HCT116 (cell line): ENCODE measurements at regions not wholly inside any gene's neighbourhood (a gene's known extent, or its start where the extent isn't known, plus 50 kb on each side); places are given as distances from the start of the nearest gene placed in this dataset.

ENCODE experiments used
- ATAC-seq: fragments of 200-7000 bp; cut with Tn5 transposase; 2 replicates; pipeline ENCODE4 v1.9.1; 2020; ENCODE audit warnings: mild to moderate bottlenecking, moderate library complexity
- BruUV-seq: library from RNA; stranded (reverse); fragments of 400-500 nt; replicated peaks from 2 replicates; lab custom pipeline; 2021; lab: Mats Ljungman, UMichigan
- CTCF ChIA-PET: fragments of 300-600 bp; sonication (Branson Sonifier 250); formaldehyde crosslinking; loops from one replicate; lab custom pipeline; 2021; ENCODE audit warnings: antibody characterized with exemption; lab: Charles Lee
- POLR2A ChIA-PET: fragments of 300-600, 350-600 bp; sonication (Branson Sonifier 250); formaldehyde crosslinking; loops from one replicate; lab custom pipeline; 2021; ENCODE audit warnings: antibody characterized with exemption; lab: Charles Lee
- RAD21 ChIA-PET, 2 experiments: fragments of 300-600 bp; sonication (Branson Sonifier 250); formaldehyde crosslinking; loops; one replicate each; lab custom pipeline; 2023; ENCODE audit warnings: low total read pairs in 2 of 2; ENCODE audit not compliant: uncharacterized antibody in 2 of 2, unreplicated experiment in 2 of 2, low non-redundant PET in 1 of 2; lab: Charles Lee
- DNase-seq: peaks from one replicate; pipeline ENCODE4 v3.0.0-alpha.2; 2010; ENCODE audit warnings: low read depth, low spot score
- H2AFZ ChIP-seq: fragments of 200-600 bp; shearing (Covaris generic), sonication (generic); 2 replicates; pipeline ENCODE4 v1.6.1; 2017; ENCODE audit warnings: low read depth, mixed run types, mixed read lengths, antibody characterized with exemption, low read length; ENCODE audit not compliant: poor library complexity, severe bottlenecking
- H3K27ac ChIP-seq: 2 replicates; pipeline ENCODE4 v1.5.1; 2012; ENCODE audit warnings: low read depth, low read length
- H3K27me3 ChIP-seq: fragments of 200-600 bp; sonication (generic); 2 replicates; pipeline ENCODE4 v1.6.1; 2016; ENCODE audit warnings: mixed run types, low read length, mixed read lengths; ENCODE audit not compliant: insufficient read depth
- H3K36me3 ChIP-seq, 2 experiments: fragments of 200-500 bp in 1 of 2; fragments of 200-600 bp in 1 of 2; sonication (Bioruptor generic) in 1 of 2; sonication (generic) in 1 of 2; 2 replicates each; pipeline versions ENCODE4 v1.5.1 to v1.6.1; 2014 to 2016; ENCODE audit warnings: low read length in 2 of 2, inconsistent platforms in 1 of 2, mixed read lengths in 1 of 2, mixed run types in 1 of 2; ENCODE audit not compliant: insufficient read depth in 2 of 2, control insufficient read depth in 1 of 2
- H3K4me1 ChIP-seq, 2 experiments: fragments of 200-600 bp in 1 of 2; sonication (generic) in 1 of 2; 2 replicates each; pipeline versions ENCODE4 v1.5.1 to v1.6.1; 2012 to 2017; ENCODE audit warnings: low read length in 2 of 2, inconsistent platforms in 1 of 2, mild to moderate bottlenecking in 1 of 2, mixed read lengths in 1 of 2, mixed run types in 1 of 2, moderate library complexity in 1 of 2; ENCODE audit not compliant: insufficient read depth in 2 of 2, control insufficient read depth in 1 of 2
- H3K4me2 ChIP-seq: fragments of 200-600 bp; sonication (generic); 2 replicates; pipeline ENCODE4 v1.6.1; 2017; ENCODE audit warnings: mixed run types, low read length, mixed read lengths
- H3K4me3 ChIP-seq, 2 experiments: fragments of 200-600 bp in 1 of 2; sonication (generic) in 1 of 2; replicated peaks in 1 of 2; 2 replicates each; pipeline ENCODE4 v1.5.1; 2011 to 2016; ENCODE audit warnings: low read length in 2 of 2, control low read depth in 1 of 2, low read depth in 1 of 2, mild to moderate bottlenecking in 1 of 2, mixed read lengths in 1 of 2, mixed run types in 1 of 2
- H3K79me2 ChIP-seq: fragments of 200-600 bp; sonication (generic); 2 replicates; pipeline ENCODE4 v1.6.1; 2017; ENCODE audit warnings: mild to moderate bottlenecking, mixed run types, low read length, moderate library complexity, mixed read lengths; ENCODE audit not compliant: insufficient read depth
- H3K9ac ChIP-seq: fragments of 200-600 bp; sonication (generic); 2 replicates; pipeline ENCODE4 v1.6.1; 2016; ENCODE audit warnings: low read length, mixed read lengths
- H3K9me2 ChIP-seq: fragments of 200-600 bp; sonication (generic), shearing (Covaris generic); 2 replicates; pipeline ENCODE4 v1.6.1; 2017; ENCODE audit warnings: mixed run types, mild to moderate bottlenecking, moderate library complexity; ENCODE audit not compliant: insufficient read depth
- H3K9me3 ChIP-seq, 2 experiments: fragments of 200-500 bp in 1 of 2; fragments of 200-600 bp in 1 of 2; sonication (Bioruptor generic) in 1 of 2; sonication (generic) in 1 of 2; 2 replicates each; pipeline ENCODE4 v1.6.1; 2014 to 2017; ENCODE audit warnings: low read length in 2 of 2, mixed read lengths in 2 of 2, inconsistent platforms in 1 of 2, low read depth in 1 of 2, mild to moderate bottlenecking in 1 of 2, mixed run types in 1 of 2, moderate library complexity in 1 of 2; ENCODE audit not compliant: control insufficient read depth in 1 of 2, insufficient read depth in 1 of 2
- H4K20me1 ChIP-seq: fragments of 200-600 bp; sonication (generic), shearing (Covaris generic); 2 replicates; pipeline ENCODE4 v1.6.1; 2017; ENCODE audit warnings: mixed run types, mild to moderate bottlenecking, moderate library complexity; ENCODE audit not compliant: insufficient read depth
- CBX3 ChIP-seq: IDR thresholded peaks from 2 replicates; pipeline ENCODE4 v1.6.1; 2012; ENCODE audit warnings: low read depth
- EGR1 ChIP-seq: IDR thresholded peaks from 2 replicates; pipeline ENCODE4 v1.6.1; 2012; ENCODE audit warnings: low read depth
- ELF1 ChIP-seq: IDR thresholded peaks from 2 replicates; pipeline ENCODE4 v1.6.1; 2012; ENCODE audit warnings: low read depth, borderline replicate concordance
- EZH2phosphoT487 ChIP-seq: fragments of 200-600 bp; IDR thresholded peaks from 2 replicates; pipeline ENCODE4 v1.6.1; 2018; ENCODE audit warnings: antibody characterized with exemption, borderline replicate concordance
- FOSL1 ChIP-seq: IDR thresholded peaks from 2 replicates; pipeline ENCODE4 v1.6.1; 2012; ENCODE audit warnings: low read depth
- POLR2A ChIP-seq: IDR thresholded peaks from 2 replicates; pipeline ENCODE4 v1.7.0; 2011; ENCODE audit warnings: borderline replicate concordance; ENCODE audit not compliant: insufficient read depth, insufficient read length; ENCODE audit errors: extremely low read depth
- RAD21 ChIP-seq: IDR thresholded peaks from 2 replicates; pipeline ENCODE4 v1.6.1; 2012; ENCODE audit warnings: low read depth, mild to moderate bottlenecking
- SIN3A ChIP-seq: IDR thresholded peaks from 2 replicates; pipeline ENCODE4 v1.6.1; 2012; ENCODE audit warnings: low read depth
- SRF ChIP-seq: IDR thresholded peaks from 2 replicates; pipeline ENCODE4 v1.6.1; 2012; ENCODE audit warnings: low read depth
- ZFX ChIP-seq: fragments of 450-650 bp; IDR thresholded peaks from 2 replicates; pipeline ENCODE4 v1.6.1; 2017
- ZNF274 ChIP-seq: fragments of 200-500 bp; sonication (Bioruptor generic); IDR thresholded peaks from 2 replicates; pipeline ENCODE4 v1.6.1; 2014; ENCODE audit warnings: mild to moderate bottlenecking, low read depth, low read length, inconsistent platforms
- intact Hi-C: fragments of 100-400 bp; cut with micrococcal nuclease; formaldehyde crosslinking; loops from 2 replicates; pipeline ENCODE4 v1.10.0; 2022
- TF ChIP-seq, protein P1 (sequence below): IDR thresholded peaks from 2 replicates; pipeline ENCODE4 v1.6.1; 2012
- TF ChIP-seq, protein P2 (sequence below): IDR thresholded peaks from 2 replicates; pipeline ENCODE4 v1.6.1; 2012; ENCODE audit warnings: low read depth
- TF ChIP-seq, protein P3 (sequence below): IDR thresholded peaks from 2 replicates; pipeline ENCODE4 v1.6.1; 2011; ENCODE audit warnings: mild to moderate bottlenecking, low read length, moderate library complexity; ENCODE audit not compliant: insufficient replicate concordance; ENCODE audit errors: extremely low read depth
- TF ChIP-seq, protein P4 (sequence below), 3 experiments: fragments of 200-600 bp in 1 of 3; sonication (generic) in 1 of 3; IDR thresholded peaks in 2 of 3; conservative IDR thresholded peaks in 1 of 3; 2 replicates each; pipeline ENCODE4 v1.5.1; 2012 to 2017; ENCODE audit warnings: low read depth in 2 of 3, low read length in 2 of 3, antibody characterized with exemption in 1 of 3, borderline replicate concordance in 1 of 3, control low read depth in 1 of 3, mild to moderate bottlenecking in 1 of 3, mixed read lengths in 1 of 3, mixed run types in 1 of 3, moderate library complexity in 1 of 3; ENCODE audit not compliant: insufficient read depth in 1 of 3
- TF ChIP-seq, protein P5 (sequence below): IDR thresholded peaks from 2 replicates; pipeline ENCODE4 v1.6.1; 2012

DNA sequence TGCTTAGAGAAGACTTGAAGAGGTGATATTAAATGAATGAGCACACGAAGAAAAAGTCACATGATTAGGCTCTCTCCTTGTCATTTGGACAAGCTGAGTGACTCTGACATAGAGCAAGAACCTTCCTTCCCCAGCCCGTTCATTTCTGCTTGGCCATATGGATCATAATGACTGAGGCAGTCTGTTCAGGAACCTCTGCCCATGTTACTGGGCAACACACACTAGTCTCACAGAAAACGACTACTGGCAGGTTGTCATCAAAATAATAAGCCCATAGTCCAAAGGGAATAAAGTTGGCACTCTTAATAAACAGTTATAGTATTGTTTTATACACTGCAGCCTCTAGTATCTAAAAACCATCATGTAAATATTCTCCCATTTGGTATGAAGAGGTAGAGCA, 635.0 kb downstream of the REEP3 start (continued):
- TF ChIP-seq, protein P1, sequence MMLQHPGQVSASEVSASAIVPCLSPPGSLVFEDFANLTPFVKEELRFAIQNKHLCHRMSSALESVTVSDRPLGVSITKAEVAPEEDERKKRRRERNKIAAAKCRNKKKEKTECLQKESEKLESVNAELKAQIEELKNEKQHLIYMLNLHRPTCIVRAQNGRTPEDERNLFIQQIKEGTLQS, result no peak

DNA sequence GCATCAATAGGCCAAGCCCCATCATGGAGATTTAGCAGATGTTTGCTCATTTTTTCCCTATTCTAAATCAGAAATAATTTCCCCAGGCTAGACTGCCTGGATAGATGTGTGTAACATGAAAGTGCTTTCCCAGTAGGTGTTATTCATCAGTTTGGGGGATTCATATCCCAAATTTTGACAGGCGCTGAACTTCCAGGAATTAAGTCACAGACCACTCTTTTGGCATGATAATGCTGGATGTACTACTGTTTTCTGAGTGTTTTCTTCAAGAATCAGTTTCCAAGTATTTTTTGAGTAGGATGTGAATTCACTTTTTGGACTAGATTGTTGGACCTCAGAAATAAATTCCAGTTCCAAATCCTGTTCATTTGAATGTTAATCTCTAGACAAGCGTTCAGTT, 637.4 kb downstream of the REEP3 start:
- H3K4me3 ChIP-seq, result no peak overlapping the region
- intact Hi-C loops, result no loop called here
- H3K9me2 ChIP-seq, result no peaks in the 10 kb centered on the region
- no TSS peak for BruUV-seq
- CTCF ChIA-PET, result no interaction called here
- H3K79me2 ChIP-seq, result no peaks in the 10 kb centered on the region
- no peak overlapping the region for H3K27ac ChIP-seq
- RAD21 ChIA-PET, result no interaction called here
- no peak overlapping the region for H3K9ac ChIP-seq
- H3K4me1 ChIP-seq, result no peaks in the 10 kb centered on the region
- H3K27me3 ChIP-seq, result no peaks in the 10 kb centered on the region
- no peaks in the 10 kb centered on the region for H4K20me1 ChIP-seq
- no peaks in the 10 kb centered on the region for H3K36me3 ChIP-seq
- DNase-seq (no peak), ATAC-seq (no peak)
- H3K9me3 ChIP-seq, result no peaks in the 10 kb centered on the region
- no peak overlapping the region for H3K4me2 ChIP-seq
- H2AFZ ChIP-seq, result no peak overlapping the region
- POLR2A ChIA-PET, result no interaction called here
- TF ChIP-seq EZH2phosphoT487 (no peak), SRF (no peak), ZNF274 (no peak), SIN3A (no peak), ELF1 (no peak), POLR2A (no peak), CBX3 (no peak), ZFX (no peak), RAD21 (no peak), EGR1 (no peak), FOSL1 (no peak)
- TF ChIP-seq, protein P2, sequence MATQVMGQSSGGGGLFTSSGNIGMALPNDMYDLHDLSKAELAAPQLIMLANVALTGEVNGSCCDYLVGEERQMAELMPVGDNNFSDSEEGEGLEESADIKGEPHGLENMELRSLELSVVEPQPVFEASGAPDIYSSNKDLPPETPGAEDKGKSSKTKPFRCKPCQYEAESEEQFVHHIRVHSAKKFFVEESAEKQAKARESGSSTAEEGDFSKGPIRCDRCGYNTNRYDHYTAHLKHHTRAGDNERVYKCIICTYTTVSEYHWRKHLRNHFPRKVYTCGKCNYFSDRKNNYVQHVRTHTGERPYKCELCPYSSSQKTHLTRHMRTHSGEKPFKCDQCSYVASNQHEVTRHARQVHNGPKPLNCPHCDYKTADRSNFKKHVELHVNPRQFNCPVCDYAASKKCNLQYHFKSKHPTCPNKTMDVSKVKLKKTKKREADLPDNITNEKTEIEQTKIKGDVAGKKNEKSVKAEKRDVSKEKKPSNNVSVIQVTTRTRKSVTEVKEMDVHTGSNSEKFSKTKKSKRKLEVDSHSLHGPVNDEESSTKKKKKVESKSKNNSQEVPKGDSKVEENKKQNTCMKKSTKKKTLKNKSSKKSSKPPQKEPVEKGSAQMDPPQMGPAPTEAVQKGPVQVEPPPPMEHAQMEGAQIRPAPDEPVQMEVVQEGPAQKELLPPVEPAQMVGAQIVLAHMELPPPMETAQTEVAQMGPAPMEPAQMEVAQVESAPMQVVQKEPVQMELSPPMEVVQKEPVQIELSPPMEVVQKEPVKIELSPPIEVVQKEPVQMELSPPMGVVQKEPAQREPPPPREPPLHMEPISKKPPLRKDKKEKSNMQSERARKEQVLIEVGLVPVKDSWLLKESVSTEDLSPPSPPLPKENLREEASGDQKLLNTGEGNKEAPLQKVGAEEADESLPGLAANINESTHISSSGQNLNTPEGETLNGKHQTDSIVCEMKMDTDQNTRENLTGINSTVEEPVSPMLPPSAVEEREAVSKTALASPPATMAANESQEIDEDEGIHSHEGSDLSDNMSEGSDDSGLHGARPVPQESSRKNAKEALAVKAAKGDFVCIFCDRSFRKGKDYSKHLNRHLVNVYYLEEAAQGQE, result no peak
- TF ChIP-seq, protein P3, sequence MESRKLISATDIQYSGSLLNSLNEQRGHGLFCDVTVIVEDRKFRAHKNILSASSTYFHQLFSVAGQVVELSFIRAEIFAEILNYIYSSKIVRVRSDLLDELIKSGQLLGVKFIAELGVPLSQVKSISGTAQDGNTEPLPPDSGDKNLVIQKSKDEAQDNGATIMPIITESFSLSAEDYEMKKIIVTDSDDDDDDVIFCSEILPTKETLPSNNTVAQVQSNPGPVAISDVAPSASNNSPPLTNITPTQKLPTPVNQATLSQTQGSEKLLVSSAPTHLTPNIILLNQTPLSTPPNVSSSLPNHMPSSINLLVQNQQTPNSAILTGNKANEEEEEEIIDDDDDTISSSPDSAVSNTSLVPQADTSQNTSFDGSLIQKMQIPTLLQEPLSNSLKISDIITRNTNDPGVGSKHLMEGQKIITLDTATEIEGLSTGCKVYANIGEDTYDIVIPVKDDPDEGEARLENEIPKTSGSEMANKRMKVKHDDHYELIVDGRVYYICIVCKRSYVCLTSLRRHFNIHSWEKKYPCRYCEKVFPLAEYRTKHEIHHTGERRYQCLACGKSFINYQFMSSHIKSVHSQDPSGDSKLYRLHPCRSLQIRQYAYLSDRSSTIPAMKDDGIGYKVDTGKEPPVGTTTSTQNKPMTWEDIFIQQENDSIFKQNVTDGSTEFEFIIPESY, result no peak
- TF ChIP-seq, protein P1, result no peak
- TF ChIP-seq, protein P4, sequence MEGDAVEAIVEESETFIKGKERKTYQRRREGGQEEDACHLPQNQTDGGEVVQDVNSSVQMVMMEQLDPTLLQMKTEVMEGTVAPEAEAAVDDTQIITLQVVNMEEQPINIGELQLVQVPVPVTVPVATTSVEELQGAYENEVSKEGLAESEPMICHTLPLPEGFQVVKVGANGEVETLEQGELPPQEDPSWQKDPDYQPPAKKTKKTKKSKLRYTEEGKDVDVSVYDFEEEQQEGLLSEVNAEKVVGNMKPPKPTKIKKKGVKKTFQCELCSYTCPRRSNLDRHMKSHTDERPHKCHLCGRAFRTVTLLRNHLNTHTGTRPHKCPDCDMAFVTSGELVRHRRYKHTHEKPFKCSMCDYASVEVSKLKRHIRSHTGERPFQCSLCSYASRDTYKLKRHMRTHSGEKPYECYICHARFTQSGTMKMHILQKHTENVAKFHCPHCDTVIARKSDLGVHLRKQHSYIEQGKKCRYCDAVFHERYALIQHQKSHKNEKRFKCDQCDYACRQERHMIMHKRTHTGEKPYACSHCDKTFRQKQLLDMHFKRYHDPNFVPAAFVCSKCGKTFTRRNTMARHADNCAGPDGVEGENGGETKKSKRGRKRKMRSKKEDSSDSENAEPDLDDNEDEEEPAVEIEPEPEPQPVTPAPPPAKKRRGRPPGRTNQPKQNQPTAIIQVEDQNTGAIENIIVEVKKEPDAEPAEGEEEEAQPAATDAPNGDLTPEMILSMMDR (IDR thresholded peaks at IDR 0.05 in 2 of 3, conservative IDR thresholded peaks at IDR 0.05 in 1 of 3; ENCODE audit: borderline replicate concordance in 1 of 3, insufficient read depth in 1 of 3, low read depth in 2 of 3, low read length in 2 of 3), result no peak
- TF ChIP-seq, protein P5, sequence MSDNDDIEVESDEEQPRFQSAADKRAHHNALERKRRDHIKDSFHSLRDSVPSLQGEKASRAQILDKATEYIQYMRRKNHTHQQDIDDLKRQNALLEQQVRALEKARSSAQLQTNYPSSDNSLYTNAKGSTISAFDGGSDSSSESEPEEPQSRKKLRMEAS, result no peak
